Rectal smooth muscle tissue (tissue), 1 donor: ENCODE measurements at regions not wholly inside any gene's neighbourhood (a gene's known extent, or its start where the extent isn't known, plus 50 kb on each side); places are given as distances from the start of the nearest gene placed in this dataset.

Experiments used
- H3K27ac ChIP-seq: one replicate; pipeline ENCODE4 v1.7.0; 2013; ENCODE audit warnings: low read depth, low read length, inconsistent platforms
- H3K27me3 ChIP-seq: one replicate; pipeline ENCODE4 v1.7.0; 2013; ENCODE audit warnings: low read length; ENCODE audit not compliant: control insufficient read depth, insufficient read depth
- H3K36me3 ChIP-seq: one replicate; pipeline ENCODE4 v1.7.0; 2013; ENCODE audit warnings: low read length; ENCODE audit not compliant: control insufficient read depth, insufficient read depth
- H3K4me1 ChIP-seq: one replicate; pipeline ENCODE4 v1.7.0; 2013; ENCODE audit warnings: low read length; ENCODE audit not compliant: control insufficient read depth, insufficient read depth
- H3K4me3 ChIP-seq: one replicate; pipeline ENCODE4 v1.7.0; 2013; ENCODE audit warnings: low read length
- H3K9ac ChIP-seq: one replicate; pipeline ENCODE4 v1.7.0; 2013; ENCODE audit warnings: low read length

GRCh38 chr6:125558907-125559306, 190.5 kb upstream of the HEY2 start:
- Histone ChIP-seq H3K4me3 (no peak overlapping the region), H3K4me1 (no peaks in the 10 kb centered on the region), H3K36me3 (no peaks in the 10 kb centered on the region), H3K27me3 (no peaks in the 10 kb centered on the region), H3K9ac (no peak overlapping the region), H3K27ac (no peak overlapping the region)

GRCh38 chr6:125562156-125562555, 187.3 kb upstream of the HEY2 start:
- Histone ChIP-seq H3K27ac (no peak overlapping the region), H3K4me3 (no peak overlapping the region), H3K4me1 (no peaks in the 10 kb centered on the region), H3K36me3 (no peaks in the 10 kb centered on the region), H3K27me3 (no peaks in the 10 kb centered on the region), H3K9ac (no peak overlapping the region)

- Histone ChIP-seq H3K4me1 (no peaks in the 10 kb centered on the region), H3K4me3 (no peak overlapping the region), H3K36me3 (no peaks in the 10 kb centered on the region), H3K27ac (no peak overlapping the region), H3K9ac (no peak overlapping the region), H3K27me3 (no peaks in the 10 kb centered on the region)
Measured at GRCh38 chr6:125564941-125565340, 184.5 kb upstream of the HEY2 start.

- H3K4me1 ChIP-seq = no peaks in the 10 kb centered on the region
- no peak overlapping the region for H3K27ac ChIP-seq
- no peaks in the 10 kb centered on the region for H3K27me3 ChIP-seq
- H3K4me3 ChIP-seq = no peak overlapping the region
- no peak overlapping the region for H3K9ac ChIP-seq
- H3K36me3 ChIP-seq = no peaks in the 10 kb centered on the region
Measured at GRCh38 chr6:125567407-125567806, 182.0 kb upstream of the HEY2 start.

GRCh38 chr6:125568609-125569008, 180.8 kb upstream of the HEY2 start:
- no peak overlapping the region for H3K9ac ChIP-seq
- no peaks in the 10 kb centered on the region for H3K4me1 ChIP-seq
- H3K27me3 ChIP-seq = no peaks in the 10 kb centered on the region
- no peak overlapping the region for H3K27ac ChIP-seq
- no peaks in the 10 kb centered on the region for H3K36me3 ChIP-seq
- no peak overlapping the region for H3K4me3 ChIP-seq

GRCh38 chr6:125570526-125570925, 178.9 kb upstream of the HEY2 start:
- H3K36me3 ChIP-seq = no peaks in the 10 kb centered on the region
- no peaks in the 10 kb centered on the region for H3K27me3 ChIP-seq
- H3K27ac ChIP-seq = no peak overlapping the region
- no peak overlapping the region for H3K9ac ChIP-seq
- H3K4me1 ChIP-seq = no peaks in the 10 kb centered on the region
- H3K4me3 ChIP-seq = no peak overlapping the region

GRCh38 chr6:125571207-125571755, 178.2 kb upstream of the HEY2 start:
- Histone ChIP-seq H3K9ac (no peak overlapping the region), H3K4me1 (no peaks in the 10 kb centered on the region), H3K27me3 (no peaks in the 10 kb centered on the region), H3K27ac (no peak overlapping the region), H3K4me3 (no peak overlapping the region), H3K36me3 (no peaks in the 10 kb centered on the region)

- H3K4me1 ChIP-seq = no peaks in the 10 kb centered on the region
- no peak overlapping the region for H3K27ac ChIP-seq
- no peak overlapping the region for H3K4me3 ChIP-seq
- no peaks in the 10 kb centered on the region for H3K36me3 ChIP-seq
- H3K9ac ChIP-seq = no peak overlapping the region
- H3K27me3 ChIP-seq = no peaks in the 10 kb centered on the region
Measured at GRCh38 chr6:125574604-125575003, 174.8 kb upstream of the HEY2 start.

- H3K27me3 ChIP-seq = no peaks in the 10 kb centered on the region
- H3K4me1 ChIP-seq = no peaks in the 10 kb centered on the region
- H3K4me3 ChIP-seq = no peak overlapping the region
- no peak overlapping the region for H3K9ac ChIP-seq
- no peaks in the 10 kb centered on the region for H3K36me3 ChIP-seq
- no peak overlapping the region for H3K27ac ChIP-seq
Measured at GRCh38 chr6:125577124-125577662, 172.2 kb upstream of the HEY2 start.

- Histone ChIP-seq H3K36me3 (no peaks in the 10 kb centered on the region), H3K27ac (no peak overlapping the region), H3K4me3 (no peak overlapping the region), H3K27me3 (no peaks in the 10 kb centered on the region), H3K4me1 (no peaks in the 10 kb centered on the region), H3K9ac (no peak overlapping the region)
Measured at GRCh38 chr6:125584468-125584939, 164.9 kb upstream of the HEY2 start.

- H3K4me3 ChIP-seq = no peak overlapping the region
- H3K9ac ChIP-seq = no peak overlapping the region
- no peaks in the 10 kb centered on the region for H3K27me3 ChIP-seq
- H3K27ac ChIP-seq = no peak overlapping the region
- no peaks in the 10 kb centered on the region for H3K4me1 ChIP-seq
- H3K36me3 ChIP-seq = no peaks in the 10 kb centered on the region
Measured at GRCh38 chr6:125585470-125585869, 164.0 kb upstream of the HEY2 start.

GRCh38 chr6:125586074-125586473, 163.4 kb upstream of the HEY2 start:
- Histone ChIP-seq H3K36me3 (no peaks in the 10 kb centered on the region), H3K4me3 (no peak overlapping the region), H3K9ac (no peak overlapping the region), H3K4me1 (no peaks in the 10 kb centered on the region), H3K27ac (no peak overlapping the region), H3K27me3 (no peaks in the 10 kb centered on the region)

GRCh38 chr6:125586605-125587004, 162.8 kb upstream of the HEY2 start:
- H3K27ac ChIP-seq = no peak overlapping the region
- no peaks in the 10 kb centered on the region for H3K4me1 ChIP-seq
- H3K36me3 ChIP-seq = no peaks in the 10 kb centered on the region

More at GRCh38 chr6:125586605-125587004, 162.8 kb upstream of the HEY2 start:
- Histone ChIP-seq H3K27me3 (no peaks in the 10 kb centered on the region), H3K4me3 (no peak overlapping the region), H3K9ac (no peak overlapping the region)
